ENCODE measurements at regions not wholly inside any gene's neighbourhood (a gene's known extent, or its start where the extent isn't known, plus 50 kb on each side); places are given as distances from the start of the nearest gene placed in this dataset.

DNA sequence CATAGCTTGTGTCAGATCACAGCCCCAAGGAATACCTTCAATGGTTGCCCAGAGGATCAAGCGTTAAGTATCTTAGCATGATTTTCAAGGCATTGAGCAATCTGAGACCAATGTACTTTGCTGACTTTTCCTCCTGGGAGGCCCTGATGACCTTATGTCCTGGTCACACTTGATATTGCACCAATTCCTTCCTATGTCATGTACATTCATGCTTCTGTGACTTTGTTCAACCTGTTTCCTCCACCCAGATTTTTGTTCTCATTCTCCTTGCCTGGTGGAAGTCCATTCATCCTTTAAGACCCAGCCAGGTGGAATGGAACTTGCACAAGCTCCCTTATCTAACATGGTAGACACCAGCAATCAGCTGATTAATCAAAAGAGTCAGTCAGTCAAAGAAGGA, 160.8 kb downstream of the PFKFB3 start:
- TF ChIP-seq CTCF (conservative IDR thresholded peaks at IDR 0.05) (no peak), EZH2 (IDR thresholded peaks at IDR 0.05; ENCODE audit: low read depth) (no peak)

All from PC-9 (cell line).